GM23248 (cell line): ENCODE measurements at regions not wholly inside any gene's neighbourhood (a gene's known extent, or its start where the extent isn't known, plus 50 kb on each side); places are given as distances from the start of the nearest gene placed in this dataset.

Source experiments
- EZH2 ChIP-seq: fragments of 200-600 bp; sonication (generic); IDR thresholded peaks from 2 replicates; pipeline ENCODE4 v1.6.1; 2018; ENCODE audit warnings: antibody characterized with exemption, mild to moderate bottlenecking; ENCODE audit not compliant: insufficient read depth, poor library complexity, severe bottlenecking
- EZH2phosphoT487 ChIP-seq: fragments of 200-600 bp; sonication (generic); IDR thresholded peaks from 2 replicates; pipeline ENCODE4 v1.6.1; 2018; ENCODE audit warnings: antibody characterized with exemption, moderate library complexity, mild to moderate bottlenecking, low read depth; ENCODE audit not compliant: insufficient read depth

- no peak for TF ChIP-seq EZH2phosphoT487
- no peak for TF ChIP-seq EZH2
Measured at GRCh38 chr14:55964821-55965220, 153.4 kb upstream of the PELI2 start.
